HG02938 (cell line): ENCODE measurements at regions not wholly inside any gene's neighbourhood (a gene's known extent, or its start where the extent isn't known, plus 50 kb on each side); places are given as distances from the start of the nearest gene placed in this dataset.
"Not testable (repeated sequence)": the region's sequence is repeated elsewhere in the genome, so short reads cannot be mapped to it uniquely, and the experiment has no call there.

Experiments
- ATAC-seq: cut with Tn5 transposase; IDR thresholded peaks from one replicate; pipeline ENCODE4 v1.9.1; 2021; ENCODE audit warnings: mild to moderate bottlenecking, moderate library complexity; ENCODE audit not compliant: unreplicated experiment

GRCh38 chr15:69668039-69668705, 215.6 kb downstream of the RPLP1 start:
- no peak for ATAC-seq

DNA sequence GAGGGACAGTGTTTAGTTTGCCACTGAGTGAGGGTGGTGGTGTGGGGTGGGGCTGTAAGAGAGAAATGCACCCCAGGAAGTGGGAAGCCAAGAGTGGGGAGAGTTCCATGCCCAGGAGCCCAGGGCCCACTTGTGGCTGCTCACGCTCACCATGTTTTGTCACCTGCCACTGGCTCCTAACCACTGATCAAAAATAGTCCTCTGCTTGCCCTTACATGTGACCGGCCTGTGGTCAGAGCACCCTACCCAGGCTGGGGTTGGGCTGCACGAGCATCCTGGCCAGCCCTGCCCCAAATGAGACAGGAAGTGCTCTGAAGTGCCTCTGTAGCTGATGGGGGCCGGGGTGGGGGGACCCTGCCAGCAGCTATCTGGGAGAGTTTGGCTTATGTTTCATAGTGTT, 216.3 kb downstream of the RPLP1 start:
- ATAC-seq, result peak; percentile 53

GRCh38 chr15:69669446-69669845, 216.8 kb downstream of the RPLP1 start:
- no peak for ATAC-seq

GRCh38 chr15:69673291-69673881, 220.8 kb downstream of the RPLP1 start:
- no peak for ATAC-seq

- no peak for ATAC-seq
Observed at GRCh38 chr15:69675731-69676130, 223.1 kb downstream of the RPLP1 start.

- ATAC-seq, result no peak
Observed at GRCh38 chr15:69677403-69677802, 224.8 kb downstream of the RPLP1 start.

- ATAC-seq, result peak; percentile 92
Observed at GRCh38 chr15:69679623-69680228, 227.1 kb downstream of the RPLP1 start.

GRCh38 chr15:69684823-69685222, 232.2 kb downstream of the RPLP1 start:
- ATAC-seq, result not testable (repeated sequence)

- ATAC-seq, result no peak
Observed at GRCh38 chr15:69685512-69686452, 233.2 kb downstream of the RPLP1 start.

DNA sequence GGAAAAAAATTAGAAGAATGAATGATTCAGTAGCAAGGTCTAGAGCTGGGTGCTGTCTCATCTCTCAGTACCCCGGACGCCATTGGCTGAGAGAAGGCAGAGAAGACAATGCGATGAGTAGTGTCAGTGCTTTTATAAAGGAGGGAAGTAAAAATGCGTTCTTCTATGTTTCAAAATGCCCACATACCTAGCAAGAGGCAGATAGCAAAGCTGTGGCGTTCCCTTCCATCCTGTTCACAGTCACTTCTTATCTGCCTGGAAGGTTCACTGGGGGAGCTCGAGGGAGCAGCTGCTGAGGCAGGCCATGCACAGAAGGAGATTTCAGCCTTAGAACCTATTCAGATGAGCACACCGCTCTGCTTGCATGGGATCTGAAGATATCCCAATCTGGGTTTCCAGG, 234.0 kb downstream of the RPLP1 start:
- ATAC-seq, result no peak

GRCh38 chr15:69689133-69689532, 236.5 kb downstream of the RPLP1 start:
- no peak for ATAC-seq

GRCh38 chr15:69691307-69692015, 238.8 kb downstream of the RPLP1 start:
- ATAC-seq, result no peak

GRCh38 chr15:69692342-69692741, 239.7 kb downstream of the RPLP1 start:
- ATAC-seq, result no peak

GRCh38 chr15:69693059-69693458, 240.4 kb downstream of the RPLP1 start:
- ATAC-seq, result no peak

- no peak for ATAC-seq
Observed at GRCh38 chr15:69696946-69697345, 244.3 kb downstream of the RPLP1 start.

DNA sequence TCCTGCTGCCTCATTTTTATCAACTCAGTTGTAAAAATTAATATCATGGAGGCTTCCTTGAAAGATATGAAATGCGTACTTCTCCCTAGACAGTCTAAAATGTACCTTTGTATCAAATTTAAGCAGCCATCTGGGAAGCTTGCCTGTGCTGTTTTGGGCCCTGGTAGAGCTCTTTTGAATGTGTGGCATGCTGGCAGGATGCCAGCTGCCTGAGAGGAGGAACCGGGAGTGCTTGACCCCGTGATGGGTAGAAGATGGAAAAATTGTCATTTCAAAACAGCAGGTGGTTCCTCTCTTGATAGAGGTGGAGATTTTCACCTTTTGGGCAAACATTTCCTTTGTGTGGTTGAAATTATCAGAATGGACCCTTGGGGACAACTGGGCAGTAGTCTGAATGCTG, 245.3 kb downstream of the RPLP1 start:
- no peak for ATAC-seq

- no peak for ATAC-seq
Observed at GRCh38 chr15:69699096-69699495, 246.5 kb downstream of the RPLP1 start.

GRCh38 chr15:69700380-69700779, 247.8 kb downstream of the RPLP1 start:
- no peak for ATAC-seq

- ATAC-seq, result no peak
Observed at GRCh38 chr15:69701198-69701597, 248.6 kb downstream of the RPLP1 start.

- ATAC-seq, result no peak
Observed at GRCh38 chr15:69703532-69704187, 251.0 kb downstream of the RPLP1 start.
